Head of caudate nucleus (tissue), 42 donors: ENCODE measurements at regions not wholly inside any gene's neighbourhood (a gene's known extent, or its start where the extent isn't known, plus 50 kb on each side); places are given as distances from the start of the nearest gene placed in this dataset.
"Not testable (repeated sequence)": the region's sequence is repeated elsewhere in the genome, so short reads cannot be mapped to it uniquely, and the experiment has no call there.

Experiments used
- DNase-seq, 42 donors: peaks; one replicate each; pipeline versions ENCODE4 v3.0.0 to v3.0.0-alpha.2; 2020 to 2021; ENCODE audit warnings: mixed read lengths in 7 of 42
- intact Hi-C: fragments of 100-400 bp; cut with DNase I; formaldehyde crosslinking; loops from one replicate; pipeline ENCODE4 v1.15.0; 2022

- intact Hi-C loops, result no loop called here
- no peak for DNase-seq
These were observed 1182.7 kb downstream of the AACS start for GRCh38 chr12:126247936-126248335.

GRCh38 chr12:126248871-126249403 lies 1183.7 kb downstream of the AACS start:
- intact Hi-C loops, result no loop called here
- DNase-seq, result no peak

DNA sequence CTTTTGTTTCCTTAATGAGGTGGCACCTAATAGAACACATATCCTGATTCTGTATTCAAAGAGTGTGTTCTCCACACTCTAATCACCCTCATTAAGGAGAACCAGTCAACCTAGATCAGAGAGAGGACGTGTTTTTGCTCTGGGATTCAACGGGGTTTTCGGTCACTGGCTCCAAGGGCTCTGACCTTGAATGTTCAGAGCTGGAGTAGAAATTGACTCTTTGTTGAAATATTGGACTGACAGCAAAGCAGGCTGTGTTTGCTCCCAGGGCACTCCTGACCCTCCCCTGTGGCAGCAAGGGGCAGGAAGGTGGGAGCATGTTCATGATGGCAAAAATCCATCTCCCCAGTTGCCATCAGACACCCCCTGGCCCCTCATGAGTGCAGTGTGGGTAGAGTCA lies 1193.0 kb downstream of the AACS start:
- DNase-seq, result no peak
- intact Hi-C loops, result no loop called here

DNA sequence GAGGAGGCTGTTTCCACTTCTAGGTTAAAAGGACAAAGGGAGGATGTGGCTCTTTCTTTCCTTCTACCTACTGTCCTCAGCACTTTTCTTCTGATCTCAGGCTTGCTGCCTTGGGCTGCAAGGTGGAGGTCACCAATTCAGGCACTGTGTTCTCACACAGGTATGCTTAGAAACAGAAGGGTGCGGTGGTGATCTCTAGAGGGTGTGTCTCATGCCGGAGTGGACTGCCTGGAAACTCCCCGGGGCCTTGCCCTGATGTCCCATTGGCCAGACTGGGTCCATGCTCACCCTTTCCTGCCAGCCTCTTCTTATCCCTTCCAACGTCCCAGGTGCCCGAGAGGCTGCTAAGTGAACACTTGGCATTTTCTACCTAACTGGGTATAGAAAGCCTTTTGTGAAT lies 1197.6 kb downstream of the AACS start:
- DNase-seq, result no peak
- intact Hi-C loops, result no loop called here

DNA sequence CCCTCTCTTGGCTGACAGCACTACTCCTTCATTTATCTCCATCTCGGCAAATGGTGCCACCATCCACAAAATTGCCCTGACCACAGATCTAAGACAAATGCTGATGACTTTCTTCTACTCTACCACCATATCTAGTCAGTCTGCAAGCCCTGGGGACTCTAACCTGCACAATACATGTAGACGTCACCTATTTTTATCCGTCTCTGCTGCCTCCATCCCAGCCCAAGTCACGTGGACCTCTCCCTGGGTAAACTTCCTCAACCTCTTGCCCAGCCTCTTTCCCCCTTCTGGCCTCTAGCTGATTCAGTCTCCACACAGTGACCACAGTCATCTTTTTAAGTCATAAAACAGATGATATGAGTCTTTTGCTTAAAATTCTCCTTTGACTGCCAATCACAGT lies 1203.0 kb downstream of the AACS start:
- DNase-seq, result no peak
- intact Hi-C loops, result no loop called here

- DNase-seq, result no peak
- intact Hi-C loops, result no loop called here
These were observed 1205.9 kb downstream of the AACS start for GRCh38 chr12:126271159-126271558.

- intact Hi-C loops, result no loop called here
These were observed 1217.5 kb downstream of the AACS start for GRCh38 chr12:126282691-126283090.

GRCh38 chr12:126286203-126286602 lies 1221.0 kb downstream of the AACS start:
- DNase-seq, result no peak
- intact Hi-C loops, result no loop called here

More at GRCh38 chr12:126282691-126283090, 1217.5 kb downstream of the AACS start:
- DNase-seq, result no peak

DNA sequence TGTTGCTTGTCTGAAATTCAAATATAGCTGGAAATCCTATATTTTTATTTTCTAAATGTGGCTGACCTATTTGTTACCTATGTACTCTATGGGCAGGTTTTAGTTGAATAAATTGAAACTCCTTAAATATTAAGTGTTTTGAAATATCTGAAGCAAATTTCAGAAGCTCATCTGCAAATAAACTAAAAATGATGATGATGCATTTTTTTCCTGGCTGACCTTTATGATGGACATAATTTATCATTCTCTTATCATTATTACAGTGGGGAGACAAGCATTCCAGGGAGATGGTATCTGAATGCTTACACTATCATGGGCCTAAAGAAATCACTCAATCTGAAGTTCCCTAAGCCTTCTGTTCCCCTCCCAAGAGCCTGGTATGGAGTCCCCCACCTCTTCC lies 1225.2 kb downstream of the AACS start:
- no peak for DNase-seq
- intact Hi-C loops, result no loop called here

GRCh38 chr12:126291987-126292386 lies 1226.8 kb downstream of the AACS start:
- intact Hi-C loops, DNase-seq: not testable (repeated sequence)

DNA sequence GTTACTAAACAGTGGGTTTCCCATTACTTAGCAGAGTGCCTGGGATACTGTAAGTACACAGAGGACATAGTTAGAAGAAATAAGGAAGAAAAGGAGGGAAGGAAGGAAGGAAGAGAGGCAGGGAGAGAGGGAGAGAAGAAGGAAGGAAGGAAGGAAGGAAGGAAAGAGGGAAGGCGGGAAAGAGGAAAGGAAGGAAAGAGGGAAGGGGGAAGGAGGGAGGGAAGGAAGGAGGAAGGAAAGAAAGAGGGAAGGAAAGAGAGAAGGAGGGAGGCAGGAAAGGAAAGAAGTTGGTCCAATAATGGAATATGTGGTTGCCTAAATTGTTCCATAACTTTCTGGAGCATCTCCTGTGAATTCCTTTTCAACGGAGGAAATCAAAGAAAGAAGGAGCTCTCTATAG lies 1230.4 kb downstream of the AACS start:
- no peak for DNase-seq
- intact Hi-C loops, result no loop called here

GRCh38 chr12:126309278-126309677 lies 1244.0 kb downstream of the AACS start:
- no peak for DNase-seq
- intact Hi-C loops, result no loop called here

GRCh38 chr12:126312457-126312856 lies 1247.2 kb downstream of the AACS start:
- intact Hi-C loops, result no loop called here
- DNase-seq, result no peak

GRCh38 chr12:126316411-126316810 lies 1251.2 kb downstream of the AACS start:
- no peak for DNase-seq
- intact Hi-C loops, result no loop called here

DNA sequence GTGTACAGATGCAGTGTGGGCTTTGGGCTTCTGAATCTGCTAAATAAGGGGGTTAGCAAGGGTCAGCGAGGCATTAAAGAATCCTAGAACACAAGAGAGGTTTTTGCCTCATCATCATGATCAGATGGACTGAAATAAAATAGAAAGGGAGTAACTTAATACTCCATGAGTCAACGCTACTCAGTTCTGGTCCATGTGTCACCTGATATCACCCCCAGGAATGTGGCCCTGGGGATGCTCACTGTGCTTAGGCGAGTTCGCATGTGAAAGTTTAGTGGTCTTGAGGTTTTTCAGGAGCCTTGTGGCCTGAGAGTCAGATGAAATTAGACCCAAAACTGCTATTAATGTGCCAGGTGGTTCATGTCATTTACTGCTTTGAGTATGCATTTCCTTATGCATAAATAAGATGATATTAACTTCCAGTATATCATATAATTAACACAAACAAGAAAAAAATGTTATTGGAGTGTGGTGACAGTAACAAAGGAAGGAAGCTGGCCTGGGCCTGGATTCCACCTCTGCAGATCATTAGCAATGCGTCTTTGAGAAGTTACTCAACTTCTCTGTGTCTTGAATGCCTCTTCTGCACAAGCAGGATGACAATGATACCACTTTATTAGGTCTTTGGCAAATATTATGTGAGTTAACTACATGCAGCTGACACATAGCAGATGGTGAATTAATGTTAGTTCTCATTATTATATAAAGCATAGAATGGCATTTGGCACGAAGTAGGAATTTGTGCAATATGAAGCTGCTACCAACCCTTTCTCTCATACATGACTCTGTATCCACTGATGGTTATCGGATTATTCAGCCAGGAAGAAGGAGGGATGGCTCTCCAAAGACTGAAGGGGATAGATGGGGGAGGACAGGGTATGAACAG lies 1272.6 kb downstream of the AACS start:
- DNase-seq, result no peak
- intact Hi-C loops, result no loop called here

- intact Hi-C loops, result no loop called here
- no peak for DNase-seq
These were observed 1277.6 kb downstream of the AACS start for GRCh38 chr12:126342866-126343265.

DNA sequence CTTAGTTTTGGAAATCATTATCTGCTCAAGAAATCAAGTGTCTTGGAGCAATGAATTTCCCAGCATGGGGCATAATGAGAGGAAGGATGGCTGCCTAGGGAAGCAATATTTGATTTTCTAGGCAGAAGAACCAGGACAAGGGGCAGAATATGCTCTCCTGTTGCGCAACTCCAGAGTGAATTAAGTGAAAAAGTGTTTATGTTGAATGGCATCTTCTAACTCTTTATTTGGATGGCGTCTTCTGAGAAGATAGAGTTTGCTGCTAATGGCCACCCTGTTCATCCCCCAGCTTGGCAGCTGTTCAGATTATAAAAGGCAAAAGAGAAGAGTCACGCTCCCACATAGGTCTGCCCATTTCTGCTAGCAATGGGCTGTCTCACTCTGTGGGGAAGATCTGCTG lies 1278.1 kb downstream of the AACS start:
- DNase-seq, result no peak
- intact Hi-C loops, result no loop called here

DNA sequence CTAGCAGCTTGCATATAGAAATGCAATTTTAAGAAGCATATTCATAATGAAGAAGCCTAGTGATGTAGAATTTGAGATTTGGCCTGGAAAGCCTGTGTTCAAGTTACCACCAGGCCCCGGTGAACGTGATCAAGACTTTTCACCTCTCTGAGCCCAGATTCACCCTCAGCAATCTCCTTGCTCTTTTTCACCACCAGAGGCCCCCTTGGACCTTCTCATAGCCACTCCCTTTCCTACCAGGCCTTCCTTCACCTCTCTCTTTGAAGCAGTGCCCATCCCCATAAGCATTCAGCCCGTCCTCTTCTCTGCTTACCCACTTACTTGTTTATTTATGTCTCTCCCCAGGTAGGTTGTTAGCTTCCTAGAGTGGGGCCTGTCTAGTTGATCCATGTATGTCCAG lies 1280.9 kb downstream of the AACS start:
- no peak for DNase-seq
- intact Hi-C loops, result no loop called here

DNA sequence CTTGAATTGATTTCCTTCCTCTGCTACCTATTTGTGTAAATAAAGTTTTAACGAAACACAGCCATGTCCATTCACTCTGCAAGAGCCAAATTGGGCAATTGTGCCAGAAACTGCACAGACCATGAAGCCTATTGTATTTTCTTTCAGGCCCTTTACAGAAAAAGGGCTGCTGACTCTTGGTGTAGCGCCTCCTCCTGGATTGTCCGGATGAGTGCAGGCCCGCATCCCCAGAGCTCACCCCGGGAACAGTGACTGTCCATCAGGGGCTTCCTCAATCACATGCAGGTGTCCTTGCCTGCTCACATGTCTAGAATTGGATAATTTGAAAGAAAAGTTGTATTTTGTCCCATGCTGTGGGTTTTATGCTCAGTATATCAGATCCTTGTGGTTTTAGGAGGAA lies 1282.2 kb downstream of the AACS start:
- no peak for DNase-seq
- intact Hi-C loops, result no loop called here

DNA sequence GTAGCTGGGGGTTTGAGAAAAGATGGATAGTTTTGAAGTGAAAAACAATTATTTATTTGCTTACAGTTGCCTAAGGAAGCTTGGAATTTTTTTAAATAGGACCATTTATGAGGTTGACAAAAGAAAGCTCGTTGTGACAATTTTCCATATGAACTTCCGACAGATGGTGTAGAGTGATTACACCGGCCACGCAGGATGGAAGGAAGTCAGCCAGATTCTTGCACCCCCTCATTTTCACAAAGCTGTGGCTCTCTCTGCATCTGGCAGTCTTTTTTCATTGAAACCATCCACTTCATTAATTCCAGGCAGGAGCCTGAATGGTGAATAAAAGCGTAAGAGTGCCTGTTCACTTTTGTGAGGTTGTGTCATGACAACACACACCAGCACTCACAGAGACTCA lies 1284.1 kb downstream of the AACS start:
- intact Hi-C loops, result no loop called here
- DNase-seq, result no peak

DNA sequence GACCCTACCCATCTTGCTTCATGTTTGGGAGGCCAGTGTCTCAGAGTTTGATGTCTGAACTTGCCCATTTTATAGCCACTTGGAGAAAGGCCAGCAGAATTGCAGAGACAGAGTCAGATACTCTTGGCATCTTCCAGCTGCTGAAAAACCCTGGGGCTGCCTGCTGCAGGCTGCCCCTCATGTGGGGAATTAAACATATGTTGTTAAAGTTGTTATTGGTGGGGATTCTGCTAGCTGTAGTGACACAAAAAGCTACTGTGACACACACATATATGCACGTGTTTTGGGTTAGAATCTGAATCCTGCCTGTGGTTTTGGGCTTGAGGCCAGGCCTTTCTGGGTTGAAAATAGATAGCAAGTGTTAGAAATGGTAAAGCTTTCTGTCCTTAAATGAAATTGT lies 1288.4 kb downstream of the AACS start:
- intact Hi-C loops, result no loop called here
- DNase-seq, result no peak
